Right lobe of liver (tissue), 6 donors: ENCODE measurements at regions not wholly inside any gene's neighbourhood (a gene's known extent, or its start where the extent isn't known, plus 50 kb on each side); places are given as distances from the start of the nearest gene placed in this dataset.

Experiments used
- ATAC-seq, 4 donors: fragments of 200-7000 bp; cut with Tn5 transposase; one replicate each; pipeline ENCODE4 v1.9.1; 2020; ENCODE audit warnings: mild to moderate bottlenecking in 4 of 4, moderate library complexity in 4 of 4
- DNase-seq, 3 donors: peaks; one replicate each; pipeline ENCODE4 v3.0.0-alpha.2; 2020
- H3K27ac ChIP-seq, 3 donors: fragments of 200-600 bp; one replicate each; pipeline ENCODE4 v1.8.0; 2022
- H3K27me3 ChIP-seq, 2 donors: fragments of 200-600 bp; one replicate each; pipeline ENCODE4 v1.8.0; 2022
- H3K36me3 ChIP-seq, 4 donors: fragments of 200-600 bp; sonication (generic) in 1 of 4; one replicate each; pipeline versions ENCODE4 v1.5.1 to v1.8.0; 2017 to 2022; ENCODE audit warnings: control low read depth in 1 of 4
- H3K4me1 ChIP-seq, 4 donors: fragments of 200-600 bp; sonication (generic) in 1 of 4; one replicate each; pipeline versions ENCODE4 v1.5.1 to v1.8.0; 2017 to 2022; ENCODE audit warnings: control low read depth in 1 of 4
- H3K4me3 ChIP-seq, 3 donors: fragments of 200-600 bp; one replicate each; pipeline ENCODE4 v1.8.0; 2022
- H3K9me3 ChIP-seq, 4 donors: fragments of 200-600 bp; sonication (generic) in 1 of 4; one replicate each; pipeline versions ENCODE4 v1.5.1 to v1.8.0; 2017 to 2022; ENCODE audit warnings: control low read depth in 1 of 4
- POLR2A ChIP-seq: fragments of 450-650 bp; IDR thresholded peaks from one replicate; pipeline ENCODE4 v1.6.1; 2017; ENCODE audit warnings: antibody characterized with exemption, mild to moderate bottlenecking
- WGBS: methylation state at CpG from one replicate; pipeline ENCODE4 v1.1.6; 2018; ENCODE audit warnings: low coverage, low lambda C conversion rate; ENCODE audit not compliant: insufficient coverage; ENCODE audit errors: missing lambda C conversion rate; 5-methylcytosine and 5-hydroxymethylcytosine counted together
- intact Hi-C, 2 donors: fragments of 100-400 bp; cut with DNase I; formaldehyde crosslinking; loops; one replicate each; pipeline versions ENCODE4 v1.11.2 to v1.14.1; 2022
- TF ChIP-seq, protein P1 (sequence below), 4 donors: fragments of 200-600 bp in 3 of 4; fragments of 450-650 bp in 1 of 4; IDR thresholded peaks; one replicate each; pipeline versions ENCODE4 v1.5.1 to v1.8.0; 2016 to 2022; ENCODE audit warnings: antibody characterized with exemption in 4 of 4, mild to moderate bottlenecking in 2 of 4
- donor health status: DM: no; HTN: yes; CAD: no.
- donor health status: DM: no; HTN: no; CAD: no.
- donor health status: DM: no; HTN: no; CAD: no.
- donor health status: DM: no; HTN: yes; CAD: no.
- donor health status: DM: no; HTN: yes; CAD: no.

DNA sequence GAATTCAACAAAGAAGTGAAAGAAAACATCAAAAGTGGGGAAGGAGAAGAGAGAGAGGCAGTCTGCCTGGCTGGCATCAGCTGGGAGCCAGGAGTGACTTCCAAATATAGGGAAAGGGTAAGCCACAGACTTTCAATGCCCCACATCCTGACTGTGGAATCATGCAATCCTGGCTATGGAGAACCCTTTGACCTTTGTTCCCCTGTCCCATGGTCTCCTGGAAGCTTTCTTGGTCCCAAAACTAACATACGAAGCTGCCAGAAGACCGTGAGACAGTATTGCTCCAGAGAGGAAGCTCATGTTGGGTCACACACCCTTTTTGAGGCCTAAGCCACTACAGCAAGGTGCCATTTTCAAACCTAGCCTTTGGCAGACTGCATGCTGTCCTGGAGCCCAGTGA lies 665.5 kb downstream of the ELAVL2 start:
- H3K36me3 ChIP-seq, result no peaks in the 10 kb centered on the region
- 21% methylated on average over 2 of the region's 2 CpGs for WGBS
- TF ChIP-seq, protein P1, sequence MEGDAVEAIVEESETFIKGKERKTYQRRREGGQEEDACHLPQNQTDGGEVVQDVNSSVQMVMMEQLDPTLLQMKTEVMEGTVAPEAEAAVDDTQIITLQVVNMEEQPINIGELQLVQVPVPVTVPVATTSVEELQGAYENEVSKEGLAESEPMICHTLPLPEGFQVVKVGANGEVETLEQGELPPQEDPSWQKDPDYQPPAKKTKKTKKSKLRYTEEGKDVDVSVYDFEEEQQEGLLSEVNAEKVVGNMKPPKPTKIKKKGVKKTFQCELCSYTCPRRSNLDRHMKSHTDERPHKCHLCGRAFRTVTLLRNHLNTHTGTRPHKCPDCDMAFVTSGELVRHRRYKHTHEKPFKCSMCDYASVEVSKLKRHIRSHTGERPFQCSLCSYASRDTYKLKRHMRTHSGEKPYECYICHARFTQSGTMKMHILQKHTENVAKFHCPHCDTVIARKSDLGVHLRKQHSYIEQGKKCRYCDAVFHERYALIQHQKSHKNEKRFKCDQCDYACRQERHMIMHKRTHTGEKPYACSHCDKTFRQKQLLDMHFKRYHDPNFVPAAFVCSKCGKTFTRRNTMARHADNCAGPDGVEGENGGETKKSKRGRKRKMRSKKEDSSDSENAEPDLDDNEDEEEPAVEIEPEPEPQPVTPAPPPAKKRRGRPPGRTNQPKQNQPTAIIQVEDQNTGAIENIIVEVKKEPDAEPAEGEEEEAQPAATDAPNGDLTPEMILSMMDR (IDR thresholded peaks at IDR 0.05), result no peak
- no peak for TF ChIP-seq POLR2A
- H3K4me1 ChIP-seq, result peaks cover 0 to 11% (median 0%) of the 10 kb centered on the region in 4 donors
- no peaks in the 10 kb centered on the region for H3K27me3 ChIP-seq
- ATAC-seq (peak in 3 of 4 donors; percentile 24 to 82 (median 67)), DNase-seq (no peak)
- H3K27ac ChIP-seq, result no peak overlapping the region
- intact Hi-C loops, result no loop called here
- H3K9me3 ChIP-seq, result no peaks in the 10 kb centered on the region
- H3K4me3 ChIP-seq, result no peak overlapping the region

DNA sequence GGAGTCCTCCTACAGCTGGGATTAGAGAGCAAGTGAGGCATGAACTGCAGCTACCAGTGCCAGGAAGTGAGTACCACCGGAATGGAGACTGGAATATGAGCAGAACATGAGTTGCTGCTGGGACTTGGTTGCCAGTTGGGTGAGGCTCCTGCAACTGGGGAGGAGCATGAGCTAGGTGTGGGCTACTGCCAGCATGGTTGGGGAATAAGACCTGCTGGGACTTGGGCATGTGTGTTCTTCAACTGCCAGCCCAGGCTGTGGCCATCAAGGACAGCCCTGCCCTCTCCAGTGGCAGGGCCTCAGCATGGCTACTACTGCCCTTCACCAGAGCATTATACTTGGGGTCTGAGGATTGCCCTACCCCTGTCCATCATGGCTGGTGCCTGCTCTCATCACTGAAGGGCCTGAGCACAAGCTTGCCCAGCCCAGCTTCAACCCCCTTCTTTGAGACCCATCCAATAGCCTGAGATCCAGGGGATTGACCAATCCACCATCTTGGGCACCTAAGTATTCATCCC lies 665.0 kb downstream of the ELAVL2 start:
- Histone ChIP-seq H3K36me3 (no peaks in the 10 kb centered on the region), H3K4me1 (peaks cover 0 to 6% (median 0%) of the 10 kb centered on the region in 4 donors), H3K9me3 (no peaks in the 10 kb centered on the region), H3K27me3 (no peaks in the 10 kb centered on the region), H3K4me3 (no peak overlapping the region), H3K27ac (no peak overlapping the region)
- TF ChIP-seq, protein P1 (IDR thresholded peaks at IDR 0.05), result no peak
- no peak for TF ChIP-seq POLR2A
- ATAC-seq (peak in 2 of 4 donors; percentile 32 to 33), DNase-seq (no peak)
- intact Hi-C loops, result no loop called here
- WGBS, result no CpG with 5 or more reads among the region's 1 CpG

DNA sequence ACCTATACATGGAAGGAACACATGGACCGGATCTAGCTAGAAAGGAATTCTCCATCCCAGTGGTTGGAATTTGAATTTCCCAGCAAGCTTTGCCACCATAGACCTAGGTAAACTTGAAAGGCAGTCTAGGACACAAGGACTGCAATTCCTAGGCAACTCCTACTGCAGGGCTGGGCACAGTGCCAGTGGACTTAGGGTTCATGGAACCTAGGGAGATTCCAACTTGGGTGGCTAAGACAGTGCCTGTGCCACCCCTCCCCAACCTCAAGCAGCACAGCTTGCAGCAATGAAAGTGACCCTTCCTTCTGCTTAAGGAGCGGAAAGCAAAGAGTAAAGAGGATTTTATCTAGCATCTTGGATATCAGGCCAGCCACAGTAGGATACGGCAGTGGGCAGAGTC lies 663.3 kb downstream of the ELAVL2 start:
- H3K36me3 ChIP-seq, result no peaks in the 10 kb centered on the region
- WGBS, result 80% methylated on average over 1 of the region's 3 CpGs
- intact Hi-C loops, result no loop called here
- no peak overlapping the region for H3K4me3 ChIP-seq
- DNase-seq (no peak), ATAC-seq (peak in 1 of 4 donors; percentile 31)
- H3K27me3 ChIP-seq, result no peaks in the 10 kb centered on the region
- H3K27ac ChIP-seq, result no peak overlapping the region
- H3K4me1 ChIP-seq, result no peaks in the 10 kb centered on the region
- no peaks in the 10 kb centered on the region for H3K9me3 ChIP-seq
- TF ChIP-seq, protein P1 (IDR thresholded peaks at IDR 0.05), result no peak
- TF ChIP-seq POLR2A, result no peak

DNA sequence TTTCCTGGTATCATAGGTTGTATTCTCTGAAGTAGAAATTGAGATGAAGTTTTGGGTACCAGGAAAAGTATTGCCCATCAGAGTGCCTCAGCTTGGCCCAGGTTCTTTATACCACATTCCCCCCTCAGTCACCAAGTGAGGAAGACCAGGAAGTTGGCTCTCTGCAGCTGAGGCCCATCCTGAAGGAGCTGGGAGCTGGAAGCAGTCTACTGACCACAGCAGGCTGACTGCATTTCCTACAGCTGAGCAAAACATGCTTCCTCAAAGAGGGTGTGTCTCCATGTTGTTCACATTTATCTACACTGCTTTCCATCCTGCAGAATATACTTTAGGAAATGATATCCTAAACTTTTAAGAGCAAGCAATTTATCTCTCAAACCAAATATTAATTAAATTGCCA lies 654.6 kb downstream of the ELAVL2 start:
- TF ChIP-seq, protein P1 (IDR thresholded peaks at IDR 0.05), result no peak
- no peak for TF ChIP-seq POLR2A
- Histone ChIP-seq H3K27ac (no peak overlapping the region), H3K4me1 (peaks cover 0 to 18% (median 6%) of the 10 kb centered on the region in 4 donors), H3K27me3 (no peaks in the 10 kb centered on the region), H3K4me3 (no peak overlapping the region), H3K9me3 (no peaks in the 10 kb centered on the region), H3K36me3 (no peaks in the 10 kb centered on the region)
- no peak for DNase-seq
- intact Hi-C loops, result no loop called here
- ATAC-seq, result no peak

DNA sequence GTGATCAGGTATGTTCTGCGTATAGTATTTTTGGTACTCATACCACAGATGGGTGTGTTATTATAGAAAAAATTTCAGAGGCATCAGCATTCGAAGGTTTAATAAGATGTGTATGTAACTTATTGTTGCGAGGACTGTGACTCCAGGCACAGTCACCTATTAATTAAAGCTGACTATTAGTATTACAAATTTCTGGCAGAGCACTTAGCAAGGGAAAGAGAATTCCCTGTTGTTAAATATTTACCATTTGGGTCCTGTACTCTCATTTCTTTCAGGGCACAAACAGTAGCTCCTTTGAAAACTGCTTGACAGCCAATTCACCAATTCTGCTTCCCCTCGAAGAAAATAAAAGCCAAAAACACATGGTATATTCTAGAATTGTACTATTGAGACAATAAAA lies 653.8 kb downstream of the ELAVL2 start:
- ATAC-seq (peak in 1 of 4 donors; percentile 39), DNase-seq (no peak)
- no peak overlapping the region for H3K4me3 ChIP-seq
- H3K27ac ChIP-seq, result no peak overlapping the region
- 80% methylated on average over 4 of the region's 4 CpGs for WGBS
- no peaks in the 10 kb centered on the region for H3K27me3 ChIP-seq
- TF ChIP-seq, protein P1 (IDR thresholded peaks at IDR 0.05), result no peak
- no peak for TF ChIP-seq POLR2A
- intact Hi-C loops, result no loop called here
- H3K9me3 ChIP-seq, result no peaks in the 10 kb centered on the region
- peaks cover 0 to 18% (median 6%) of the 10 kb centered on the region in 4 donors for H3K4me1 ChIP-seq
- H3K36me3 ChIP-seq, result no peaks in the 10 kb centered on the region
